ENCODE measurements at regions not wholly inside any gene's neighbourhood (a gene's known extent, or its start where the extent isn't known, plus 50 kb on each side); places are given as distances from the start of the nearest gene placed in this dataset.

- RAD21 ChIA-PET (ENCODE audit: low non-redundant PET in 1 of 2, low total read pairs in 2 of 2, uncharacterized antibody in 2 of 2, unreplicated experiment in 2 of 2): no interaction called here
- H3K27ac ChIP-seq (ENCODE audit: low read depth, low read length): no peak overlapping the region
- no peaks in the 10 kb centered on the region for H3K36me3 ChIP-seq (ENCODE audit: control insufficient read depth in 1 of 2, insufficient read depth in 2 of 2, low read length in 2 of 2)
- no peak overlapping the region for H3K4me3 ChIP-seq (replicated peaks in 1 of 2; ENCODE audit: low read depth in 1 of 2, low read length in 2 of 2)
- intact Hi-C loops (cut with micrococcal nuclease): no loop called here
- CTCF ChIA-PET: no interaction called here
- H3K9me3 ChIP-seq (ENCODE audit: control insufficient read depth in 1 of 2, insufficient read depth in 1 of 2, low read depth in 1 of 2, low read length in 2 of 2): no peaks in the 10 kb centered on the region
- H3K79me2 ChIP-seq (ENCODE audit: insufficient read depth, low read length): no peaks in the 10 kb centered on the region
- no peaks in the 10 kb centered on the region for H3K9me2 ChIP-seq (ENCODE audit: insufficient read depth)
- POLR2A ChIA-PET: no interaction called here
- BruUV-seq (replicated peaks): no TSS peak
- TF ChIP-seq EGR1 (IDR thresholded peaks at IDR 0.05; ENCODE audit: low read depth) (no peak), SP1 (IDR thresholded peaks at IDR 0.05; ENCODE audit: low read depth) (no peak), JUND (IDR thresholded peaks at IDR 0.05) (no peak), TCF7L2 (IDR thresholded peaks at IDR 0.05; ENCODE audit: borderline replicate concordance, extremely low read depth, insufficient read depth, insufficient read length) (no peak), ZFX (IDR thresholded peaks at IDR 0.05) (no peak), POLR2A (IDR thresholded peaks at IDR 0.05; ENCODE audit: borderline replicate concordance, extremely low read depth, insufficient read depth, insufficient read length) (no peak), FOSL1 (IDR thresholded peaks at IDR 0.05; ENCODE audit: low read depth) (no peak), EZH2 (IDR thresholded peaks at IDR 0.05) (no peak)
- TF ChIP-seq, protein P1, sequence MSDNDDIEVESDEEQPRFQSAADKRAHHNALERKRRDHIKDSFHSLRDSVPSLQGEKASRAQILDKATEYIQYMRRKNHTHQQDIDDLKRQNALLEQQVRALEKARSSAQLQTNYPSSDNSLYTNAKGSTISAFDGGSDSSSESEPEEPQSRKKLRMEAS (IDR thresholded peaks at IDR 0.05): no peak
- H3K9ac ChIP-seq (ENCODE audit: low read length): no peak overlapping the region
- peaks cover 2 to 16% of the 10 kb centered on the region in 2 experiments; a peak in 2 of 4 replicates for H3K4me1 ChIP-seq (ENCODE audit: control insufficient read depth in 1 of 2, insufficient read depth in 2 of 2, low read length in 2 of 2)
- peak overlapping the region; percentile 45 for H2AFZ ChIP-seq (ENCODE audit: low read depth, low read length, poor library complexity, severe bottlenecking)
- no peak for DNase-seq (ENCODE audit: low read depth, low spot score)
- H3K4me2 ChIP-seq (ENCODE audit: low read length): no peak overlapping the region; the same call in 1 of the 2 replicates
- ATAC-seq: no peak
- no peaks in the 10 kb centered on the region for H3K27me3 ChIP-seq (ENCODE audit: insufficient read depth, low read length)
- H4K20me1 ChIP-seq (ENCODE audit: insufficient read depth): no peaks in the 10 kb centered on the region
Observed at GRCh38 chr13:73141292-73141771, 82.5 kb downstream of the KLF5 start.

- ChIA-PET RAD21 (ENCODE audit: low non-redundant PET in 1 of 2, low total read pairs in 2 of 2, uncharacterized antibody in 2 of 2, unreplicated experiment in 2 of 2) (no interaction called here), CTCF (no interaction called here), POLR2A (no interaction called here)
- H3K36me3 ChIP-seq (ENCODE audit: control insufficient read depth in 1 of 2, insufficient read depth in 2 of 2, low read length in 2 of 2): no peaks in the 10 kb centered on the region
- H3K4me1 ChIP-seq (ENCODE audit: control insufficient read depth in 1 of 2, insufficient read depth in 2 of 2, low read length in 2 of 2): peaks cover 2 to 16% of the 10 kb centered on the region in 2 experiments; a peak in 2 of 4 replicates
- intact Hi-C loops (cut with micrococcal nuclease): no loop called here
- H3K27ac ChIP-seq (ENCODE audit: low read depth, low read length): no peak overlapping the region
- H3K4me2 ChIP-seq (ENCODE audit: low read length): no peak overlapping the region
- ATAC-seq (no peak), DNase-seq (ENCODE audit: low read depth, low spot score) (no peak)
- no TSS peak for BruUV-seq (replicated peaks)
- no peak overlapping the region for H3K4me3 ChIP-seq (replicated peaks in 1 of 2; ENCODE audit: low read depth in 1 of 2, low read length in 2 of 2)
- no peaks in the 10 kb centered on the region for H4K20me1 ChIP-seq (ENCODE audit: insufficient read depth)
- H3K9ac ChIP-seq (ENCODE audit: low read length): no peak overlapping the region
- no peaks in the 10 kb centered on the region for H3K9me2 ChIP-seq (ENCODE audit: insufficient read depth)
- TF ChIP-seq, protein P1 (IDR thresholded peaks at IDR 0.05): no peak
- TF ChIP-seq, protein P2, sequence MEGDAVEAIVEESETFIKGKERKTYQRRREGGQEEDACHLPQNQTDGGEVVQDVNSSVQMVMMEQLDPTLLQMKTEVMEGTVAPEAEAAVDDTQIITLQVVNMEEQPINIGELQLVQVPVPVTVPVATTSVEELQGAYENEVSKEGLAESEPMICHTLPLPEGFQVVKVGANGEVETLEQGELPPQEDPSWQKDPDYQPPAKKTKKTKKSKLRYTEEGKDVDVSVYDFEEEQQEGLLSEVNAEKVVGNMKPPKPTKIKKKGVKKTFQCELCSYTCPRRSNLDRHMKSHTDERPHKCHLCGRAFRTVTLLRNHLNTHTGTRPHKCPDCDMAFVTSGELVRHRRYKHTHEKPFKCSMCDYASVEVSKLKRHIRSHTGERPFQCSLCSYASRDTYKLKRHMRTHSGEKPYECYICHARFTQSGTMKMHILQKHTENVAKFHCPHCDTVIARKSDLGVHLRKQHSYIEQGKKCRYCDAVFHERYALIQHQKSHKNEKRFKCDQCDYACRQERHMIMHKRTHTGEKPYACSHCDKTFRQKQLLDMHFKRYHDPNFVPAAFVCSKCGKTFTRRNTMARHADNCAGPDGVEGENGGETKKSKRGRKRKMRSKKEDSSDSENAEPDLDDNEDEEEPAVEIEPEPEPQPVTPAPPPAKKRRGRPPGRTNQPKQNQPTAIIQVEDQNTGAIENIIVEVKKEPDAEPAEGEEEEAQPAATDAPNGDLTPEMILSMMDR (IDR thresholded peaks at IDR 0.05 in 2 of 3, conservative IDR thresholded peaks at IDR 0.05 in 1 of 3; ENCODE audit: borderline replicate concordance in 1 of 3, insufficient read depth in 1 of 3, low read depth in 2 of 3, low read length in 2 of 3): no peak
- TF ChIP-seq CEBPB (IDR thresholded peaks at IDR 0.05; ENCODE audit: low read depth): no peak
- no peaks in the 10 kb centered on the region for H3K27me3 ChIP-seq (ENCODE audit: insufficient read depth, low read length)
- no peaks in the 10 kb centered on the region for H3K79me2 ChIP-seq (ENCODE audit: insufficient read depth, low read length)
- H3K9me3 ChIP-seq (ENCODE audit: control insufficient read depth in 1 of 2, insufficient read depth in 1 of 2, low read depth in 1 of 2, low read length in 2 of 2): no peaks in the 10 kb centered on the region
- H2AFZ ChIP-seq (ENCODE audit: low read depth, low read length, poor library complexity, severe bottlenecking): no peak overlapping the region
Observed at GRCh38 chr13:73140801-73141200, 82.0 kb downstream of the KLF5 start.

Measured in HCT116 (cell line).